ENCODE measurements at regions not wholly inside any gene's neighbourhood (a gene's known extent, or its start where the extent isn't known, plus 50 kb on each side); places are given as distances from the start of the nearest gene placed in this dataset.

DNA sequence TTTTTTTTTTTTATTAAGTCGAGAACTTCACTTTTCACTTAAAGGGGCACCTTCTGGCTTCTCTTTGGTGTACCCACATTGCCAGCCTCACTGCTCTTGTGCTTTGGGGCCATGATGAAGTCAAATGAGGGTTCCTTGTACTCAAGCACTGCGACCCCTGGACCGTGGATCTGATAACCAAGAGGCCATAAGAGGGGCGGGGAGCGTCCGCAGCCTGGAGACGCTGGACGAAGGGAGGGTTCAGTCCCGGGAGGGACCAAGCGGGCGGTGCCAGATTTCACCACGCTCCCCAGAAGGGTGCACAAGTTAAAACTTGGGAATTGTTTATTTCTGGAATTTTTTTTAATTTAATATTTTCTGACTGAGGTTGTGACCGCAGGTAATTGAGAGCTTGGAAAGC is 53.3 kb upstream of the SOX1 start:
- CTCF ChIA-PET = no interaction called here
- DNase-seq (ENCODE audit: extremely low spot score) = no peak
- POLR2A ChIA-PET = no interaction called here
- TF ChIP-seq, protein P1, sequence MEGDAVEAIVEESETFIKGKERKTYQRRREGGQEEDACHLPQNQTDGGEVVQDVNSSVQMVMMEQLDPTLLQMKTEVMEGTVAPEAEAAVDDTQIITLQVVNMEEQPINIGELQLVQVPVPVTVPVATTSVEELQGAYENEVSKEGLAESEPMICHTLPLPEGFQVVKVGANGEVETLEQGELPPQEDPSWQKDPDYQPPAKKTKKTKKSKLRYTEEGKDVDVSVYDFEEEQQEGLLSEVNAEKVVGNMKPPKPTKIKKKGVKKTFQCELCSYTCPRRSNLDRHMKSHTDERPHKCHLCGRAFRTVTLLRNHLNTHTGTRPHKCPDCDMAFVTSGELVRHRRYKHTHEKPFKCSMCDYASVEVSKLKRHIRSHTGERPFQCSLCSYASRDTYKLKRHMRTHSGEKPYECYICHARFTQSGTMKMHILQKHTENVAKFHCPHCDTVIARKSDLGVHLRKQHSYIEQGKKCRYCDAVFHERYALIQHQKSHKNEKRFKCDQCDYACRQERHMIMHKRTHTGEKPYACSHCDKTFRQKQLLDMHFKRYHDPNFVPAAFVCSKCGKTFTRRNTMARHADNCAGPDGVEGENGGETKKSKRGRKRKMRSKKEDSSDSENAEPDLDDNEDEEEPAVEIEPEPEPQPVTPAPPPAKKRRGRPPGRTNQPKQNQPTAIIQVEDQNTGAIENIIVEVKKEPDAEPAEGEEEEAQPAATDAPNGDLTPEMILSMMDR (IDR thresholded peaks at IDR 0.05; ENCODE audit: control extremely low read depth, extremely low read depth, low read depth, missing control alignments) = no peak

DNA sequence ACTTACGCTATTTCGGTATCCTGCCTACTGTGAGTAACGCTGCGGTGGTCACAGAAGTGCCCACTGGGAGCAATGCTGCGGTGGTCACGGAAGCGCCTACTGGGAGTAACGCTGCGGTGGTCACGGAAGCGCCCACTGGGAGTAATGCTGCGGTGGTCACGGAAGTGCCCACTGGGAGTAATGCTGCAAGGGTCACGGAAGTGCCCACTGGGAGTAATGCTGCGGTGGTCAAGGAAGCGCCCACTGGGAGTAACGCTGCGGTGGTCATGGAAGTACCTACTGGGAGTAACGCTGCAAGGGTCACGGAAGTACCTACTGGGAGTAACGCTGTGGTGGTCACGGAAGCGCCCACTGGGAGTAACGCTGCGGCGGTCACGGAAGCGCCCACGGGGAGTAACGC is 52.1 kb upstream of the SOX1 start:
- DNase-seq (ENCODE audit: extremely low spot score) = no peak
- TF ChIP-seq, protein P1 (IDR thresholded peaks at IDR 0.05; ENCODE audit: control extremely low read depth, extremely low read depth, low read depth, missing control alignments) = no peak
- ChIA-PET CTCF (no interaction called here), POLR2A (no interaction called here)

All from GM10248 (cell line).